ENCODE measurements at regions not wholly inside any gene's neighbourhood (a gene's known extent, or its start where the extent isn't known, plus 50 kb on each side); places are given as distances from the start of the nearest gene placed in this dataset.
"Not testable (repeated sequence)": the region's sequence is repeated elsewhere in the genome, so short reads cannot be mapped to it uniquely, and the experiment has no call there.

DNA sequence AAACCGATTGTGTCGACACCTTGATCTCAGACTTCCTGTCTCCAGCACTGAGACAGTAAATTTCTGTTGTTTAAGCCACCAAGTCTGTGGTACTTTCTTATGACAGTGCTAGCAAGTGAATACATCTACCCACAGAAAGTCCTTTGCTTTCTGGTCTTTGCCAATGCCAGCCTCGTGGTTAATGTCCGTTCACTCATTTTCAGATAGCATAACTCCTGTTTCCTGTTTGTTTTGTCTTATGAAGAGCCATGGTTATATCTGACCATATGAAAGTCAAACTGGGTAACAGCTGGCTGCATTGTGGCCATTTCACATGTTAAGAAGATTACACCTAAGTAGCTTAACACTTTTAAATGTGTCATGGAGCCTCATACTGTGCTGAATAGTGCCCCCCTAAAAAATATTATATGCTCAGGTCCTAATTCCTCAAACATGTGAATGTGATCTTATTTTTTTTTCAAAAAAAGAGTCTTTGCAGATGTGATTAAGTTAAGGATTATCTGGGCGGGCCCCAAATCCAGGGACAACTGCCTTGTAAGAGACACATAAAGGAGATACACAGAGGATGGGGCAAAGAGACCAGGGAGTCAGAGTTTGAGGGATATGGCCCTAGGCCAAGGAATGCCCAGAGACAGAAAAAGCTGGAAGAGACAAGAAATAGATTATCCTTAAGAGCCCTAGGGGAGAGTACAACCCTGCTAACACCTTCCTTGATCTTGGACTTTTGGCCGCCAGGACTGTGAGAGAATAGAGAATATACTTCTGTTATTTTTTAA is 118.0 kb downstream of the KCNE4 start:
- DNase-seq (ENCODE audit: low read depth, low spot score), result no peak
- H3K4me3 ChIP-seq (ENCODE audit: low read length), result no peak overlapping the region

DNA sequence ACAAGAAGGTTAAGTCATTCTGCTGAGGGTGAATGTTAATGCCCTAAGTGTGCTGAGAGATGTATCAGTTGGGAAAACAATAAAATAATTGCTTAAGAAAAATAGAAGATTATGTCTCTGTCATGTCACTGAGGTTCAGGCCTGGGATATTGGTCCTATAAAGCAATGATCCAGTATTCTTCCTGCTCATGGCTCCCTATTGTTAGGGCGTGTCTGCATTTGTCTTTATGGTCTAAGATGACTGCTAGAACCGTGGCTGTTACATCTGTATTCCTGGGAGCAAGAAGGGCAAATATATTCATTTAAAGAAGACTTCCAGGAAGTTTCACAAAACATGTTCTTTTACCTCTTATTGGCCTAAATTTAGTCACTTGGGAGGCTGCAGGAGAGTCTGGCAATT is 125.0 kb downstream of the KCNE4 start:
- DNase-seq (ENCODE audit: low read depth, low spot score), result no peak
- H3K4me3 ChIP-seq (ENCODE audit: low read length), result no peak overlapping the region

DNA sequence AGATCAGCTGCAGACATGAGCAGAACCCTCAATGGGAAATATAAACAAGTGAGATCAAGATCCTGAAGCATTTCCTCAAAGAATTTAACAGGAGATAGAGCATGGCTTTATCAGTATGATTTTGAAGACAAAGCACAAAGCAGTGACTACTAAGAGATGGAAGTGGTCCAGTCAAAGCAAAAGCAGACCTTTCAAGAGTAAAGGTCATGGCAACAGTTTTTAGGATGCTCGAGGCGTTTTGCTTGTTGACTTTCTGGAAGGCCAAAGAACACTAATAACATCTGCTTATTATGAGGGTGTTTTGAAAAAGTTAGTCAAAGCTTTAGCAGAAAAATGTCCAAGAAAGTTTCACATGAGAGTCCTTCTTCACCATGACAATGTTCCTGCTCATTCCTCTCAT is 128.5 kb downstream of the KCNE4 start:
- DNase-seq (ENCODE audit: low read depth, low spot score), result no peak
- no peak overlapping the region for H3K4me3 ChIP-seq (ENCODE audit: low read length)

DNA sequence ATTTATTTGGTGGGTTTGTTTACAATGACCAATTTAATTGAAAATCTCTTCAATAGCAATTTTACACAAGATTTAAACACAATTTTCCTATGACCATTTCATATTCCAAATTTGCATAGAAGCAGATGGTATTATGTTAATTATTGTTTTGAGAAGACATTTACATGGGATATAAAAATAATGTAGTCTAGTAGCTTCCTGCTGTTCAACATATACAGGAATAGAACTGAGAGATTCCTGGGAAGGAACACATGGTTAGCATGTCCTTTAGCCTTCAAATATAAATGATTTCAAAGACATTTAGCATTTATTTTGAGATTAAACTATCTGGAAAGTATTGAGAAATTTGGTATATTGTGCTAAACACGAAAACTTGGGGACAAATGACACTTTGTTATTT is 129.6 kb downstream of the KCNE4 start:
- no peak overlapping the region for H3K4me3 ChIP-seq (ENCODE audit: low read length)
- no peak for DNase-seq (ENCODE audit: low read depth, low spot score)

DNA sequence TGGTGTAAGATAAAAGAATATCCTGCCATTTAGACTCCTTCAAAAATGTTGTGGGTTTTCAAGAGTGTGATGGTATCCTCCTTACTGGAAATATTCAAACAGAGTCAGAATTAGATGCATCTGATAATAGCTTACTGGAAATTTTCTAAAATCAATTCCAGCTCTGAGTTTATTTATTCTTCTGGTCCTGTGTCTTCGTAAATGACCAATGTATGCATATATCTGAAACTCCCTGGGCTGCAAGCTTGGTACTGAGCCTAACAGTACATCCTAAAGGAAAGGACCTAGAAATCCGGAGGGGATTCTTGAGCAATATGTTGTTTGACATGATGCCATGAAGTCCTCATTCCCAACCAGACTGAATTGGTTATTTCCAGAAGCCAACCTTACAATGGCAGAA is 130.4 kb downstream of the KCNE4 start:
- no peak overlapping the region for H3K4me3 ChIP-seq (ENCODE audit: low read length)

DNA sequence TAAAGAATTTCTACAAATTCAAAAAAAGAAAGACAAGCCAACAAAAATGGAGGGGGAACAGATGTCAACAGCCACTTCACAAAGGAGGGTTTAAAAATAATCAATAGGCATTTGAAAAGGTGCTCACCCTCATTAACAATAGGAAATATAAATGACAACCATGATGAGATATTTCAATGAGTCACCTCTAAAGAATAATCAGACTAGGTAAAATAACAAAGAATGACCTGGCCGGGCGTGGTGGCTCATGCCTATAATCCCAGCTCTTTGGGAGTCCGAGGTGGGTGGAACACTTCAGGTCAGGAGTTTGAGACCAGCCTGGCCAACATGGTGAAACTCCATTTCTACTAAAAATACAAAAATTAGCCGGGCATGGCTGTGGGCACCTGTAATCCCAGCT is 133.6 kb downstream of the KCNE4 start:
- DNase-seq (ENCODE audit: low read depth, low spot score), result no peak

More for the DNA sequence above, 130.4 kb downstream of the KCNE4 start:
- DNase-seq (ENCODE audit: low read depth, low spot score), result no peak

DNA sequence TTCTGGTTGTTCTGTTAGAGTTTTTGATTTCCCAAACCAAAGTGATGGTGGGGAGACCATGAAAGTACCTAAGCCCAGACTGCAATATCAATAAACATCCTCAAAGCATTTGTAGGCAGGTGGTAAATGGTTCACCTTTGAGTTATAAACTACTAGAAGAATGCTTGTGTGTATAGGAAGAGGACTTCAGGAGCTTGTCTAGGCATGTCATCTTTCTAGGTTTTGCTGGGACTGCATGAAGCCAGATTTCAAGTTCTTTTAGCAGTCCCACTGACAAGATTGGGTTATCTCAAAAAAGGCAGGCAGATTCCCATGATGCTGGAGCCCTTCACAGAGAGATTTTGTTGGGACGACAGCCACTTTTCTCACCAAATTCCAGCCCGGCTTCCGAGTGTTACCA is 135.3 kb downstream of the KCNE4 start:
- H3K4me3 ChIP-seq (ENCODE audit: low read length), result no peak overlapping the region
- DNase-seq (ENCODE audit: low read depth, low spot score), result no peak

More for the DNA sequence above, 133.6 kb downstream of the KCNE4 start:
- no peak overlapping the region for H3K4me3 ChIP-seq (ENCODE audit: low read length)

DNA sequence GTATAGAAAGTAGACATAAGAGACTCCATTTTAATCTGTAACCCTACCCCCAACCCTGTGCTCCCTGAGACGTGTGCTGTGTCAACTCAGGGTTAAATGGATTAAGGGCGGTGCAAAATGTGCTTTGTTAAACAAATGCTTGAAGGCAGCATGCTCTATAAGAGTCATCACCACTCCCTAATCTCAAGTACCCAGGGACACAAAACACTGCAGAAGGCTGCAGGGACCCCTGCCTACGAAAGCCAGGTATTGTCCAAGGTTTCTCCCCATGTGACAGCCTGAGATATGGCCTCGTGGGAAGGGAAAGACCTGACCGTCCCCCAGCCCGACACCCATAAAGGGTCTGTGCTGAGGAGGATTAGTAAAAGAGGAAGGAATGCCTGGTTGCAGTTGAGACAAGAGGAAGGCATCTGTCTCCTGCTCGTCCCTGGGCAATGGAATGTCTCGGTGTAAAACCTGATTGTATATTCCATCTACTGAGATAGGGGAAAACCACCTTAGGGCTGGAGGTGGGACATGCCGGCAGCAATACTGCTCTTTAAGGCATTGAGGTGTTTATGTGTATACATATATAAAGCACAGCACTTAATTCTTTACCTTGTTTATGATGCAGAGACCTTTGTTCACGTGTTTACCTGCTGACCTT is 138.7 kb downstream of the KCNE4 start:
- not testable (repeated sequence) for DNase-seq (ENCODE audit: low read depth, low spot score); H3K4me3 ChIP-seq (ENCODE audit: low read length)

DNA sequence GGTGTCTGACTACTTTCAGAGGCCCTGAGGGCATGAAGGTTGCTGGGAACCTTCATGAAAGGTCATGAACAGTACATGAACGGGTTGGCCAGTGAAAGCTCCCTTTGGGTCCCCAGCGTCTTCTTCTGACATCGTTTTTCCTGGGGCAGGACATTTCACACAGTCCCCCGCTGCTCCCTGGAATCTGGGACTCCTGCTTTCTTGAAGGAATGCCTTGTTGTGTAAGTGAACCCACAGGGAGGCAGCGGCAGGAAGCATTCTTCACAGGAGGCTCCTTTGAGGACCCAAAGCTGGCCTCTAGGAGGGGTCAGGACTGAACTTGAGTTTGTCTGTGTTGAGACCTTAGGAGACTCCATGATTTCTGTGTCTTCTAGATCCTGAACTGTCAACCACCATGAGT is 144.3 kb downstream of the KCNE4 start:
- no peak for DNase-seq (ENCODE audit: low read depth, low spot score)
- H3K4me3 ChIP-seq (ENCODE audit: low read length), result no peak overlapping the region

DNA sequence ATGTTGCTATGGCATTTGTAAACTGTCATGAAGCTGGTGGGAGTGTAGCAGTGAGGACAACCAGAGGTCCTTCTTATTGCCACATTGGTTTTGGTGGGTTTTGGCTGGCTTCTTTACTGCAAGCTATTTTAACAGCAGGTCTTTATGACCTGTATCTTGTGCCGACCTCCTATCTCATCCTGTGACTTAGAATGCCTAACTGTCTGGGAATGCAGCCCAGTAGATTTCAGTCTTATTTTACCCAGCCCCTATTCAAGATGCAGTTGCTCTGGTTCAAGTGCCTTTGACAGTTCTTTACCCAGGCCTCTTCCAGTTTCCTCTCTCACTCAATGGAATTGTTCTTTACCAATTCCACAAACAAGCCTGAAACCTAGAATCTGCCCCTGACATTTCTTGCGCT is 145.1 kb downstream of the KCNE4 start:
- no peak overlapping the region for H3K4me3 ChIP-seq (ENCODE audit: low read length)
- DNase-seq (ENCODE audit: low read depth, low spot score), result no peak

DNA sequence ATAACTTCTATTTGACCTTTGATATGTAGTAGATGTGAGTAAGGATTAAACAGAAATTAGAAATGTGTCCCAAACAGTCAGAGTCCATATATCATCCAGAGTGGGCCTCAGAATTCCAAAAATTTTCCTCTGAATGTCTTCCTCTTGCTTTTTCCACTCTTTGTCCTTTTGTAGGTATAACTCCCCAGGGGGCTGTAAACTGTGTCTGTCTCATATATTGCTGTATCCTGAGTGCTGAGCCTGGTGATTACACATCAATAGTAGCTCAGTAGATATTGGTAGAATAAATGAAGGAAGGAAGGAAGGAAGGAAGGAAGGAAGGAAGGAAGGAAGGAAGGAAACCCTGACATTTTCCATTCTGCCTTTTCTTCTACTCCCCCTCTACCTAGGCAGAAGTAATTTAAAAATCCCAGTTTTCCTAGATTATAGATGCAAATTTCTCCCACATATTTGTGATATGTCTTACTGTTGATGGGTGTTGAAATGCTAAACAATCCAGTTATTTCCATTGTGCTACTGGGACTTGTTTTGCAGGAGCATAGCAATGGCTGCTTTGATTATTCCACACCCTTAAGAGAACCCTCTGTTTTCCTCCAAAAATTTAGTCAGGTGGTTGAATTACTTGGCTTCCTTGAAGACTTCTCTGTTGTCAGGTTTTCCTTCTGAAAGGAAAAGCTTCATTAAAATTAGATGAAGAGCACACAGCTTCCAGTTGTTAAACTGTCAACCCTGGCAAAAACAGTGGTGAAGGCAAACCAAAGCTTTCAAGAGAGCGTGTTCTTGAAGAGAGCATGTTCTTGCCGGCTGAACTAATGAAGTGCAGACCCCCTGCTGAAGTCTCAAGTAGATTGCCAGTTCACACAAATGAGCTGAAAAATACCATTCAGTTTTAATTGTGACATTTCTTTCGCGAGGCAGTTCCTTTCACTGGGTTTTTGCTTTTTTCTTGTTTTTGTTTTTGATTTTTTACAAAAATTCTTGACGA is 147.8 kb downstream of the KCNE4 start:
- no peak overlapping the region for H3K4me3 ChIP-seq (ENCODE audit: low read length)
- no peak for DNase-seq (ENCODE audit: low read depth, low spot score)

DNA sequence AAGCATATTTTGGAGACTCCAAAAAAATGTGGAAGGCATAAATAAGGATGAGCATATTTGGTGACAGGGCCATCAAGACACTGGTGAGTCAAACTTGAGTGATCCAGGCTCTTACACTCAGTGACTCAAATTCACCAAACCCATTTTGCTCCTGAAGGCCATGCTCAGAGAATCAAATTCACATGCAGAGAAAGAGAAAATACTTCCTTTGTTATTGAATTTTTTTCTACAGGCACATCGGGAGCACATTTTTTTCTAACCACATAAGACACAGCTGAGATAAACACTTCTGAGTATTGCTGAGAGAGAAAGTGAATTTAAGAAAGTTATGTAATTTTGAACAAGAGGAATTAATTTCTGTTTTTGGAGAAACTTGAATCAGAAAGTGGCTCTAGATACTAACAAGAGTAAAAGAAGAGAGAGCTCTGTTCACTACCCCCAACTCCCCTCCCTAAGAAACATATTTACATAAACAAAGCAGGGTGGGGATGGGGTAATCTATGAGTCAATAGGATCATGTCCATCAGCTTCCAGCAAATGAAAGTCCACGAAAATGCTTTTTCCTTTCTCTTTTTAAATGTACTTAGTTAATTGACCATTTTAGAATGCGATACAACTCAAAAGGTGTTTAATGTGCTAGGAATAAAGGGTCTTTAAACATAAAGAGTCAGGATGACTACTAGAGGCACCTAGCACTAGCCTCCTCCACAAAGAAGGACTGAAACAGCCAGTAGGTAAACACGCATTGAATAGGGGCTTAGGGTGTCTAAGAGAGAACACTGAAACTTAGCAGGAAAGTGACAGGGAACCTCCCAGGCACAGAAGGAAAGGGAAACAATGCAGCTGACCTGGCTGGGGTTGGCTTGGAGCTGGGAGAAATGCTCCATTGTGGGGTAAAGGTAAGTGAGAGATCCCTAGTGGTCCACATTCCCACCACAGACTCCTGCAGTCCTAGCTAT is 152.3 kb downstream of the KCNE4 start:
- no peak for DNase-seq (ENCODE audit: low read depth, low spot score)
- no peak overlapping the region for H3K4me3 ChIP-seq (ENCODE audit: low read length)

DNA sequence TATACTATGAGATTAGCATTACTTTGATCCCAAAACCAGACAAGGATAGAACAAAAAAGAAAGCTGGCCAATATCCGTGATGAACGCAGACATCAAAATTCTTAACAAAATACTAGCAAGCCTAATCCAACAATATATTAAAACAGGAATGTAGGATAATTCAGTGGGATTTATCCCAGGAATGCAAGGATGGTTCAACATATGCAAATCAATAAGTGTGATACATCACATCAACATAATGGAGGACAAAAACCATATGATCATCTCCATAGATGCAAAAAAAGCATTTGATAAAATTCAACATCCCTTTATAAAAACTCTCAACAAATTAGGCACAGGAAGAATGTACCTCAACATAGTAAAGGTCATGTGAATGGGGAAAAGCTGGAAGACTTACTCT is 158.5 kb downstream of the KCNE4 start:
- DNase-seq (ENCODE audit: low read depth, low spot score), result no peak
- H3K4me3 ChIP-seq (ENCODE audit: low read length), result no peak overlapping the region

DNA sequence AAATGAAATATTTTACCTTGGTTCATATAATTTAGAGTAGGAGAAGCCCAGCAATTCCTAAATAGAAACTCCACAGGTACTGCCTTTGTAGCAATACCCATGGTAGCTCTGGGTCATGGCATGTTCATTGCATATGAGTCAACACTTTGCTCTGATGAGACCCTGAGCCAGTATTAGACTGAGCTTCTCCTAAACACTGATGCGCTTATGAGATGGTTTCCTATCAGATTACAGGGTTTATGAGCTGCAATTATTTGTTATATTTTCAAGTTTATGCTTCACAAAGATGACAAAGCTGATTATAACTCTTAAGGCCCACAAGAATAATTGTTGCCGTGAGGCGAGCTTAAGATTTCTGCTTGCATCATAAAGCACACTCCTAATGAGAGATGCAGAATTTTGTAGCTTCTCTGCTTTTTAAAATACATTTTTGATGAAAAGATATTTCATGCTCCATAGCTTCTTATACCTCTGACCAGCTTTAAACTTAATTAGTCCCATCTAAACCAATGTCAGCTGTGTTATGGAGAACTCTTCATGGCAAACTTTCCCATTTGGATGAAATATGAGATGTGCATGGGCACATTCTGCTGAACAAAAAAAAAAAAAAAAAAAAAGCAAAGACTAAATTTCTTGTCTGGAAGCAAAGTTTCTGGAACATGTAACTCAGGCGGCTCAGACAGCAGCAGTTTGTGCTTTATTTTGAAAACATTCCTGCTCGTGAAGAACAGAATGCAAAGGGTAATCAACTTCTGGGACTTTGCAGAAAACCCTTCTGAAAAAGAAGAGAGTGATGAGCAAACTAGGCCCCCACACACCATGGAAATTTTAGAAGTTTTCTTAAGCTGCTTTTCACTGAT is 162.6 kb downstream of the KCNE4 start:
- H3K4me3 ChIP-seq (ENCODE audit: low read length), result no peak overlapping the region
- DNase-seq (ENCODE audit: low read depth, low spot score), result no peak

DNA sequence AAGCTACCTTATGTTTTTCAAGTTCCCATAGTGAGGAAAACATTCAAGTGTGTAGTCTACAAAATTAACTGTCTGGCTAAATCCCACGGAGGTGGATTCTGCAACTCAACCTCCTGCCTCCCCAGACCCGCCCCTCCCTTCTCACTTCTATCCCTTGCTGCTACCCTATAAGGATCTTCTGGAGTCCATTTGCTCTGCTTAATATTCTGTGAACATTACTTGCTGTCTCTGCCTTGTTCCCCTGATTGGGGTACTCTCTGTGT is 163.2 kb downstream of the KCNE4 start:
- H3K4me3 ChIP-seq (ENCODE audit: low read length), result no peak overlapping the region
- DNase-seq (ENCODE audit: low read depth, low spot score), result no peak

DNA sequence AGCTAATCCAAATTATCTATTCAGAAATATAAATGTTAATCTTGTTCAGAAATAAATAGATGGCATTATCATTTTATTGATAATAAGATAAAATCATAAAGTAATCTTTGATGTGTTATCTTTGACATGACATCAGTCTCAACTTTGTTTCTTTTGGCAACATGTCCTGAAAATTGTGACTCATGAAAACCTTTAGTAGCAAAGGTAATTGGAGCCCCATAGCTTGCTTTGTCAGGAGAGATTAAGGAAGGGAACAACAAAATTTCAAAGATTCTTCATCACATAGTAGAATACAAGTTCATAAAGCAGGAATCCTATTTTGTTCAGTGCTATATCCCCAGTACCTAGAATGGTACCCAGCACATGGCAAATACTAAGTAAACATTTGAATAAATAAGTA is 165.4 kb downstream of the KCNE4 start:
- H3K4me3 ChIP-seq (ENCODE audit: low read length), result no peak overlapping the region
- DNase-seq (ENCODE audit: low read depth, low spot score), result no peak

DNA sequence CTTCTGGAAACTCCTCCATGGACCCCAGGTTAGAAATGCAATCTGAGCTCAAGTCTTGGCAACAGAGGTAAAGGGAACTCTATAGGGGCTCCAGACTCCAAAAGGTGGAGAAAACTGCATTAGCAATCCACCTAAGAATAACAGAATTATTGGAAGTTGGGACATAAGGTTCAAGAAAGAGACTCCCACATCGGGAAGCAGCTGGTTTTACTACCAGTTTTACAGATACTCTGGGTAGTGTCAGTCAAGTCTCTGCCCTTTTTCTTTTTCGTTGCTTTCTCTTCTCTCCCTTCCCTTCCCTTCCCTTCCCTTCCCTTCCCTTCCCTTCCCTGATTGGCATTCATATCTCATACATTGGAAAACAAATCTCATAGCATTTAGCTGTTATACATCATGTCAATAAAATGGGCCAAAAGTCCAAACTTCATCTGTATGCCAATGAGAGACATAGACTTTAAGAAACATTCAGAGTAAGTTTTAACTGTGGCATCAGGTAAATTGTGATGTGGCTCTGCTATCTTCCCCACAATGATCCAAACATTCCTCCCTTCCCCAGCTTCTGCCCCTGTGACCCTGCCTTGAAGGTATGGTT is 166.7 kb downstream of the KCNE4 start:
- no peak overlapping the region for H3K4me3 ChIP-seq (ENCODE audit: low read length)
- DNase-seq (ENCODE audit: low read depth, low spot score), result no peak

All from Jurkat, Clone E6-1 (cell line).